Endodermal cell (in vitro differentiated cells): ENCODE measurements at regions not wholly inside any gene's neighbourhood (a gene's known extent, or its start where the extent isn't known, plus 50 kb on each side); places are given as distances from the start of the nearest gene placed in this dataset.

Experiments used
- DNase-seq: peaks from one replicate; pipeline ENCODE4 v3.0.0-alpha.2; 2017
- H3K27ac ChIP-seq: 2 replicates; pipeline ENCODE4 v1.5.1; 2013; ENCODE audit warnings: mild to moderate bottlenecking, low read depth, low read length, moderate library complexity
- H3K27me3 ChIP-seq: 2 replicates; pipeline ENCODE4 v1.6.1; 2013; ENCODE audit warnings: mild to moderate bottlenecking, low read length, moderate library complexity; ENCODE audit not compliant: insufficient read depth, control insufficient read depth, poor library complexity, severe bottlenecking
- H3K36me3 ChIP-seq: 2 replicates; pipeline ENCODE4 v1.7.0; 2013; ENCODE audit warnings: mild to moderate bottlenecking, low read length, moderate library complexity; ENCODE audit not compliant: control insufficient read depth, insufficient read depth
- H3K4me1 ChIP-seq: one replicate; pipeline ENCODE4 v1.7.0; 2013; ENCODE audit warnings: low read length; ENCODE audit not compliant: control insufficient read depth, insufficient read depth
- H3K4me3 ChIP-seq: 2 replicates; pipeline ENCODE4 v1.5.1; 2013; ENCODE audit warnings: mild to moderate bottlenecking, low read length, moderate library complexity
- H3K9ac ChIP-seq: 2 replicates; pipeline ENCODE4 v1.6.1; 2013; ENCODE audit warnings: mild to moderate bottlenecking, low read length, moderate library complexity; ENCODE audit not compliant: poor library complexity, severe bottlenecking; ENCODE audit errors: extremely low read depth
- H3K9me3 ChIP-seq: 2 replicates; pipeline ENCODE4 v1.6.1; 2013; ENCODE audit warnings: mild to moderate bottlenecking, low read length, moderate library complexity; ENCODE audit not compliant: control insufficient read depth
- H3K27ac Mint-ChIP-seq: 2 replicates; pipeline ENCODE4 v1.8.0; 2020; ENCODE audit warnings: mixed read lengths
- H3K27me3 Mint-ChIP-seq: 2 replicates; pipeline ENCODE4 v1.8.0; 2021; ENCODE audit warnings: mild to moderate bottlenecking, mixed read lengths; ENCODE audit not compliant: insufficient read depth
- H3K36me3 Mint-ChIP-seq: 2 replicates; pipeline ENCODE4 v1.8.0; 2020; ENCODE audit warnings: low read depth, mixed read lengths
- H3K4me1 Mint-ChIP-seq: 2 replicates; pipeline ENCODE4 v1.8.0; 2020; ENCODE audit warnings: mixed read lengths
- H3K4me3 Mint-ChIP-seq: 2 replicates; pipeline ENCODE4 v1.8.0; 2020; ENCODE audit warnings: mild to moderate bottlenecking, moderate library complexity, mixed read lengths
- H3K9me3 Mint-ChIP-seq: 2 replicates; pipeline ENCODE4 v1.8.0; 2020; ENCODE audit warnings: mild to moderate bottlenecking, mixed read lengths
- WGBS, 2 experiments: methylation state at CpG; one replicate each; pipeline versions ENCODE4 v1.1.5 to v1.1.7; 2013; ENCODE audit warnings: missing lambda C conversion rate in 2 of 2, mixed read lengths in 1 of 2; ENCODE audit not compliant: insufficient coverage in 1 of 2, insufficient read length in 1 of 2; 5-methylcytosine and 5-hydroxymethylcytosine counted together
- TF ChIP-seq, protein P1 (sequence below): fragments of 200-600 bp; sonication (generic); conservative IDR thresholded peaks from 2 replicates; pipeline ENCODE4 v1.5.0; 2021; ENCODE audit warnings: antibody characterized with exemption, mild to moderate bottlenecking

DNA sequence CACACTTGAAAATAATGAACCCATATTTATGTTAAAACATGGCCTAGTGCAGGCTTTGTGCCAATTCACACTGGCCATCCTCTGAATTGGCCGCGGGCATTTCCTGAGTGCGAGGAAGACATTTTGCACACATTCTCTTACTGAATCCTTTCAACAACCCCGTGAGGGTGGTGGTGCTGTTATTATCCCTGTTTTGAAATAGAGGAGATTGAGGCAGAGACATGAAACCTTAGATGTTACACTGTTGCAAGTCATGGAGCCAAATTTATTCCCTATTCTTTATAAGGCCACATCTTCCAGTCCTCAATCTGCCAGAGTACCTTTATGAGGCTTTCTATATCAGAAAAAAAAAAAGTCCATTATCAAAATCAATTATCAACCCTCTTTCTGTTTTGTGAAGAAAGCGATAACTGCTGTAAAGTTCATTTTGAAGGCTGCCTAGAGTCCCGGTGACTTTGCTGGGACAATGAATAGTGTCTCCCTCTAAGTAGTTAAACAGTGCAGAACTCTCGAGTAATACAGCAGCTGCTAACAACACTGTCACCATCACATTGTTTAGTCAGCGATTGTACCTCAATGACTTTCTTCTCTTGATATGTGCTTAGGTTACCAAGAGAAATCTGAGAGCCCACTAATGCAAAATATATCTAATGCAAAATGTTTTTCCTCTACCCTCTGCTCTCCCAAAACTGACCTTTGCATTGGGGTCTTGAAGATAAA, 242.3 kb upstream of the PPARGC1A start:
- DNase-seq = no peak
- no peaks in the 10 kb centered on the region for H3K36me3 Mint-ChIP-seq

DNA sequence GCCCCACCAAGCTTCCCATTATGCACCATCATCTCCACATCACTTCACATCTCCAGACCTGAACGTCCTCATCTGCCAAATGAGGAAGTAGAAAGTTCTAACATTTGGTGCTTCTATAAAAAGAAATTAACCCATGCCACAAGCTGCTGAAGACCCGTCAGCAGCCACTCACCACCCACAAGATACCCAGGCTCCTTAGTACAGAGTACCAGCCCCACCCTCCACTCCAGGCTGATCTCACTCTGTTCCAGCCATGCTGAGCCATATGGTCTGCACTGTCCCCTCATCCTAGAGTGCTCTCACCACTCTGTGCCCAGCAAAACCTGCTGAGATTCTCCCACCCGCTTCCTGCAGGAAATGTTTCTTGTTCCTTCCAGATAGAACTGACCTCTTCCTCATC, 240.8 kb upstream of the PPARGC1A start:
- H3K27ac Mint-ChIP-seq = no peak overlapping the region
- no peaks in the 10 kb centered on the region for H3K27me3 Mint-ChIP-seq
- no peak overlapping the region for H3K4me3 Mint-ChIP-seq
- H3K27me3 ChIP-seq = no peaks in the 10 kb centered on the region
- DNase-seq = no peak
- WGBS, 2 experiments = 94% methylated on average over 3 of the region's 3 CpGs; no CpG with 5 or more reads in 1 of the 2 experiments
- H3K9me3 Mint-ChIP-seq = no peaks in the 10 kb centered on the region
- no peaks in the 10 kb centered on the region for H3K9me3 ChIP-seq
- peaks cover 14% of the 10 kb centered on the region for H3K4me1 Mint-ChIP-seq
- H3K36me3 Mint-ChIP-seq = no peaks in the 10 kb centered on the region
- no peaks in the 10 kb centered on the region for H3K36me3 ChIP-seq
- TF ChIP-seq, protein P1, sequence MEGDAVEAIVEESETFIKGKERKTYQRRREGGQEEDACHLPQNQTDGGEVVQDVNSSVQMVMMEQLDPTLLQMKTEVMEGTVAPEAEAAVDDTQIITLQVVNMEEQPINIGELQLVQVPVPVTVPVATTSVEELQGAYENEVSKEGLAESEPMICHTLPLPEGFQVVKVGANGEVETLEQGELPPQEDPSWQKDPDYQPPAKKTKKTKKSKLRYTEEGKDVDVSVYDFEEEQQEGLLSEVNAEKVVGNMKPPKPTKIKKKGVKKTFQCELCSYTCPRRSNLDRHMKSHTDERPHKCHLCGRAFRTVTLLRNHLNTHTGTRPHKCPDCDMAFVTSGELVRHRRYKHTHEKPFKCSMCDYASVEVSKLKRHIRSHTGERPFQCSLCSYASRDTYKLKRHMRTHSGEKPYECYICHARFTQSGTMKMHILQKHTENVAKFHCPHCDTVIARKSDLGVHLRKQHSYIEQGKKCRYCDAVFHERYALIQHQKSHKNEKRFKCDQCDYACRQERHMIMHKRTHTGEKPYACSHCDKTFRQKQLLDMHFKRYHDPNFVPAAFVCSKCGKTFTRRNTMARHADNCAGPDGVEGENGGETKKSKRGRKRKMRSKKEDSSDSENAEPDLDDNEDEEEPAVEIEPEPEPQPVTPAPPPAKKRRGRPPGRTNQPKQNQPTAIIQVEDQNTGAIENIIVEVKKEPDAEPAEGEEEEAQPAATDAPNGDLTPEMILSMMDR = no peak
- peaks cover 4% of the 10 kb centered on the region for H3K4me1 ChIP-seq
- no peak overlapping the region for H3K9ac ChIP-seq
- no peak overlapping the region for H3K4me3 ChIP-seq
- no peak overlapping the region for H3K27ac ChIP-seq

More for the DNA sequence above, 242.3 kb upstream of the PPARGC1A start:
- no peaks in the 10 kb centered on the region for H3K36me3 ChIP-seq
- peaks cover 4% of the 10 kb centered on the region for H3K4me1 ChIP-seq
- no peaks in the 10 kb centered on the region for H3K27me3 ChIP-seq
- Mint-ChIP-seq H3K27me3 (no peaks in the 10 kb centered on the region), H3K4me3 (no peak overlapping the region), H3K27ac (no peak overlapping the region), H3K4me1 (peaks cover 14% of the 10 kb centered on the region), H3K9me3 (no peaks in the 10 kb centered on the region)
- no peaks in the 10 kb centered on the region for H3K9me3 ChIP-seq
- H3K4me3 ChIP-seq = no peak overlapping the region
- TF ChIP-seq, protein P1 = no peak
- H3K9ac ChIP-seq = no peak overlapping the region
- 94% methylated on average over 7 to 8 of the region's 8 CpGs for WGBS, 2 experiments
- H3K27ac ChIP-seq = no peak overlapping the region

DNA sequence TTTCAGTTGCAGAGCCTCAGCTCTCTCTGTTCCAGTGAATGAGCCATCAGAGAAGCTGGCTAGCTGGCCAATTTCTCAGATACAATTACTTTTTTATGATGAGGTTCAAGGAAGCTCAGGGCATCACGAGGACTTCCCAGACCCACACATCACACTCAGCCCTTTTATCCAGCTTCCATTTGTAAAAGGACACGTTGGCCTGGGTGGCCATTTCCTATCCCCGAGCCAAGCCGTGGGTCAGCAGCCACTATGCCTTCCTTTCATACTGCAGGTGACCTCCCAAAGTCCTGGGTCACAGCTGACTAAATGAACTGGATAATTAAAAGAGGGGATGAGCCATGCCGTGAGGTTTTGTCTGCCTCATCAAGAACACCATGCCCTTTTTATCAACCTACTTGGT, 236.9 kb upstream of the PPARGC1A start:
- H3K27me3 ChIP-seq = no peaks in the 10 kb centered on the region
- H3K4me1 Mint-ChIP-seq = no peaks in the 10 kb centered on the region
- H3K9me3 Mint-ChIP-seq = no peaks in the 10 kb centered on the region
- no peak overlapping the region for H3K4me3 Mint-ChIP-seq
- H3K36me3 ChIP-seq = no peaks in the 10 kb centered on the region
- no peaks in the 10 kb centered on the region for H3K9me3 ChIP-seq
- H3K4me3 ChIP-seq = no peak overlapping the region
- H3K27me3 Mint-ChIP-seq = no peaks in the 10 kb centered on the region
- H3K4me1 ChIP-seq = no peaks in the 10 kb centered on the region
- H3K27ac ChIP-seq = no peak overlapping the region
- H3K36me3 Mint-ChIP-seq = no peaks in the 10 kb centered on the region
- WGBS, 2 experiments = 93 to 100% methylated on average over 3 to 5 of the region's 5 CpGs
- TF ChIP-seq, protein P1 = no peak
- DNase-seq = no peak
- no peak overlapping the region for H3K9ac ChIP-seq
- no peak overlapping the region for H3K27ac Mint-ChIP-seq
